Ectodermal cell (in vitro differentiated cells): ENCODE measurements at regions not wholly inside any gene's neighbourhood (a gene's known extent, or its start where the extent isn't known, plus 50 kb on each side); places are given as distances from the start of the nearest gene placed in this dataset.

Experiments used
- H3K27ac ChIP-seq: 2 replicates; pipeline ENCODE4 v1.7.0; 2013; ENCODE audit warnings: mild to moderate bottlenecking, low read depth, low read length; ENCODE audit not compliant: insufficient read depth, poor library complexity, severe bottlenecking
- H3K27me3 ChIP-seq: 2 replicates; pipeline ENCODE4 v1.7.0; 2013; ENCODE audit warnings: mild to moderate bottlenecking, low read length; ENCODE audit not compliant: insufficient read depth, control insufficient read depth, poor library complexity, severe bottlenecking
- H3K36me3 ChIP-seq: one replicate; pipeline ENCODE4 v1.7.0; 2013; ENCODE audit warnings: low read length; ENCODE audit not compliant: control insufficient read depth, insufficient read depth
- H3K4me1 ChIP-seq: one replicate; pipeline ENCODE4 v1.7.0; 2013; ENCODE audit warnings: low read length; ENCODE audit not compliant: control insufficient read depth, insufficient read depth
- H3K4me3 ChIP-seq: 2 replicates; pipeline ENCODE4 v1.7.0; 2013; ENCODE audit warnings: low read depth, low read length, control low read depth; ENCODE audit not compliant: insufficient read depth
- H3K9me3 ChIP-seq: 2 replicates; pipeline ENCODE4 v1.7.0; 2013; ENCODE audit warnings: mild to moderate bottlenecking, low read length, moderate library complexity; ENCODE audit not compliant: control insufficient read depth
- WGBS, 2 experiments: methylation state at CpG; one replicate each; pipeline ENCODE4 v1.1.7; 2013; ENCODE audit warnings: missing lambda C conversion rate in 2 of 2; 5-methylcytosine and 5-hydroxymethylcytosine counted together

- Histone ChIP-seq H3K4me3 (no peak overlapping the region), H3K27ac (peak overlapping the region; percentile 47), H3K36me3 (no peaks in the 10 kb centered on the region), H3K4me1 (peaks cover 5% of the 10 kb centered on the region), H3K27me3 (no peaks in the 10 kb centered on the region), H3K9me3 (peaks cover 2% of the 10 kb centered on the region)
- WGBS, 2 experiments: 87 to 94% methylated on average over 2 of the region's 2 CpGs
These were observed 81.0 kb downstream of the SEMA4F start for GRCh38 chr2:74735009-74735408.

GRCh38 chr2:74735564-74735963 is 81.5 kb downstream of the SEMA4F start:
- Histone ChIP-seq H3K27me3 (no peaks in the 10 kb centered on the region), H3K4me3 (no peak overlapping the region), H3K4me1 (peaks cover 5% of the 10 kb centered on the region), H3K27ac (peak overlapping the region; percentile 47), H3K36me3 (no peaks in the 10 kb centered on the region), H3K9me3 (peaks cover 2% of the 10 kb centered on the region)
- WGBS, 2 experiments: 22 to 24% methylated on average over 3 of the region's 3 CpGs

- H3K4me1 ChIP-seq: peaks cover 5% of the 10 kb centered on the region
- no peaks in the 10 kb centered on the region for H3K27me3 ChIP-seq
- no peak overlapping the region for H3K4me3 ChIP-seq
- H3K9me3 ChIP-seq: peaks cover 2% of the 10 kb centered on the region
- no peak overlapping the region for H3K27ac ChIP-seq
- 90 to 95% methylated on average over 2 of the region's 2 CpGs for WGBS, 2 experiments
- H3K36me3 ChIP-seq: no peaks in the 10 kb centered on the region
These were observed 82.5 kb downstream of the SEMA4F start for GRCh38 chr2:74736589-74736988.

- no peaks in the 10 kb centered on the region for H3K27me3 ChIP-seq
- peaks cover 2% of the 10 kb centered on the region for H3K9me3 ChIP-seq
- H3K4me3 ChIP-seq: no peak overlapping the region
- no peak overlapping the region for H3K27ac ChIP-seq
- WGBS, 2 experiments: 63 to 65% methylated on average over 6 of the region's 6 CpGs
- no peaks in the 10 kb centered on the region for H3K36me3 ChIP-seq
- peaks cover 5% of the 10 kb centered on the region for H3K4me1 ChIP-seq
These were observed 84.5 kb downstream of the SEMA4F start for GRCh38 chr2:74738586-74738985.

GRCh38 chr2:74739129-74739528 is 85.1 kb downstream of the SEMA4F start:
- H3K27ac ChIP-seq: no peak overlapping the region
- no peak overlapping the region for H3K4me3 ChIP-seq
- H3K4me1 ChIP-seq: peaks cover 5% of the 10 kb centered on the region
- no peaks in the 10 kb centered on the region for H3K36me3 ChIP-seq
- no peaks in the 10 kb centered on the region for H3K27me3 ChIP-seq
- peaks cover 2% of the 10 kb centered on the region for H3K9me3 ChIP-seq

- Histone ChIP-seq H3K4me1 (peaks cover 5% of the 10 kb centered on the region), H3K9me3 (peaks cover 2% of the 10 kb centered on the region), H3K4me3 (no peak overlapping the region), H3K27ac (no peak overlapping the region), H3K27me3 (no peaks in the 10 kb centered on the region), H3K36me3 (no peaks in the 10 kb centered on the region)
- WGBS, 2 experiments: 85 to 89% methylated on average over 4 of the region's 4 CpGs
These were observed 85.7 kb downstream of the SEMA4F start for GRCh38 chr2:74739733-74740241.

- 93 to 98% methylated on average over 3 of the region's 3 CpGs for WGBS, 2 experiments
- Histone ChIP-seq H3K27me3 (no peaks in the 10 kb centered on the region), H3K4me1 (peaks cover 3% of the 10 kb centered on the region), H3K27ac (no peak overlapping the region), H3K9me3 (peaks cover 2% of the 10 kb centered on the region), H3K36me3 (no peaks in the 10 kb centered on the region), H3K4me3 (no peak overlapping the region)
These were observed 86.3 kb downstream of the SEMA4F start for GRCh38 chr2:74740395-74740740.

- Histone ChIP-seq H3K36me3 (no peaks in the 10 kb centered on the region), H3K27ac (no peak overlapping the region), H3K27me3 (no peaks in the 10 kb centered on the region), H3K4me3 (no peak overlapping the region), H3K4me1 (peaks cover 3% of the 10 kb centered on the region), H3K9me3 (peaks cover 2% of the 10 kb centered on the region)
- 58 to 60% methylated on average over 13 of the region's 13 CpGs for WGBS, 2 experiments
These were observed 86.8 kb downstream of the SEMA4F start for GRCh38 chr2:74740741-74741431.

- Histone ChIP-seq H3K36me3 (no peaks in the 10 kb centered on the region), H3K4me1 (peaks cover 3% of the 10 kb centered on the region), H3K27ac (no peak overlapping the region), H3K4me3 (no peak overlapping the region), H3K27me3 (no peaks in the 10 kb centered on the region), H3K9me3 (peaks cover 1% of the 10 kb centered on the region)
- 88 to 96% methylated on average over 2 of the region's 2 CpGs for WGBS, 2 experiments
These were observed 87.6 kb downstream of the SEMA4F start for GRCh38 chr2:74741629-74742028.

- Histone ChIP-seq H3K27me3 (no peaks in the 10 kb centered on the region), H3K4me1 (peaks cover 3% of the 10 kb centered on the region), H3K36me3 (no peaks in the 10 kb centered on the region), H3K9me3 (no peaks in the 10 kb centered on the region), H3K27ac (no peak overlapping the region), H3K4me3 (no peak overlapping the region)
- 93 to 100% methylated on average over 1 of the region's 1 CpG for WGBS, 2 experiments
These were observed 88.4 kb downstream of the SEMA4F start for GRCh38 chr2:74742471-74742870.
